ENCODE measurements at regions not wholly inside any gene's neighbourhood (a gene's known extent, or its start where the extent isn't known, plus 50 kb on each side); places are given as distances from the start of the nearest gene placed in this dataset.

DNA sequence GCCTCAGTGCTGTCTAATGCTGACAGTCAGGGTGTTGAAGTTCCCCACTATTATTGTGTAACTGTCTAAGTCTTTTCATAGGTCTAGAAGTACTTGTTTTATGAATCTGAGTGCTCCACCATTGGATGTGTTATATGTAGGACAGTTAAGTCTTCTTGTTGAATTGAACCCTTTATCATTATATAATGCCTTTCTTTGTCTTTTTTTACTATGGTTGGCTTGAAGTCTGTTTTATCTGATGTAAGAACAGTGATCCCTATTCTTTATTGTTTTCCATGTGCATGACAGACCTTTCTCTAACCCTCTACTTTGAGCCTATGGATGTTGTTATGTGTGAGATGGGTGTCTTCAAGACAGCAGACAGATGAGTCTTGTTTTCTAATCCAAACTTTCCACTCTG is 107.8 kb upstream of the C11orf58 start (continued):
- TF ChIP-seq IRF3 (IDR thresholded peaks at IDR 0.05; ENCODE audit: low read depth, low read length) = no peak

DNA sequence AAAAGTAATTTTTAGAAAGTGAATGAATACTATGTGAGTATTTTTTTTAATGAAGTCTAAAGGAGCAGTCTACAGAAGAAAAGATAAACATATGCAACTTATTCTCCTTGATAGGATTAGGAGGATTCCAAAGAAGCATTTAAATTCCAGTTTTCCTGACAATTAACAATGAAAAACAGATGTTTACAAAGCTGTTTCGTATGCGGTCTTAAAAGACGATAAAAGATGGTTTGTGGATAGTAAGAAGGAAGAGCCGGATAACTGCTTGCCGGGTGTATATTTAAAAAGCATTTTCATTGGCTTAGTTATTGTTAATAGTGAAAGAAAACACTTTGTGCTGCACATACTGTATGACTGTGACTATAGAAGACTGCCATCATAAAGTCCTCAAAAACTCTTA is 120.0 kb upstream of the C11orf58 start:
- TF ChIP-seq EP300 (IDR thresholded peaks at IDR 0.05; ENCODE audit: borderline replicate concordance in 1 of 2, low read depth in 1 of 2, low read length in 1 of 2) (no peak), SMC3 (IDR thresholded peaks at IDR 0.05; ENCODE audit: low read depth, low read length) (no peak), IRF3 (IDR thresholded peaks at IDR 0.05; ENCODE audit: low read depth, low read length) (no peak), FOSL2 (IDR thresholded peaks at IDR 0.05; ENCODE audit: borderline replicate concordance, low read depth) (no peak), RAD21 (IDR thresholded peaks at IDR 0.05; ENCODE audit: low read length) (no peak)
- TF ChIP-seq, protein P1, sequence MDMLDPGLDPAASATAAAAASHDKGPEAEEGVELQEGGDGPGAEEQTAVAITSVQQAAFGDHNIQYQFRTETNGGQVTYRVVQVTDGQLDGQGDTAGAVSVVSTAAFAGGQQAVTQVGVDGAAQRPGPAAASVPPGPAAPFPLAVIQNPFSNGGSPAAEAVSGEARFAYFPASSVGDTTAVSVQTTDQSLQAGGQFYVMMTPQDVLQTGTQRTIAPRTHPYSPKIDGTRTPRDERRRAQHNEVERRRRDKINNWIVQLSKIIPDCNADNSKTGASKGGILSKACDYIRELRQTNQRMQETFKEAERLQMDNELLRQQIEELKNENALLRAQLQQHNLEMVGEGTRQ (IDR thresholded peaks at IDR 0.05; ENCODE audit: borderline replicate concordance, low read depth, low read length) = no peak
- TF ChIP-seq, protein P2, sequence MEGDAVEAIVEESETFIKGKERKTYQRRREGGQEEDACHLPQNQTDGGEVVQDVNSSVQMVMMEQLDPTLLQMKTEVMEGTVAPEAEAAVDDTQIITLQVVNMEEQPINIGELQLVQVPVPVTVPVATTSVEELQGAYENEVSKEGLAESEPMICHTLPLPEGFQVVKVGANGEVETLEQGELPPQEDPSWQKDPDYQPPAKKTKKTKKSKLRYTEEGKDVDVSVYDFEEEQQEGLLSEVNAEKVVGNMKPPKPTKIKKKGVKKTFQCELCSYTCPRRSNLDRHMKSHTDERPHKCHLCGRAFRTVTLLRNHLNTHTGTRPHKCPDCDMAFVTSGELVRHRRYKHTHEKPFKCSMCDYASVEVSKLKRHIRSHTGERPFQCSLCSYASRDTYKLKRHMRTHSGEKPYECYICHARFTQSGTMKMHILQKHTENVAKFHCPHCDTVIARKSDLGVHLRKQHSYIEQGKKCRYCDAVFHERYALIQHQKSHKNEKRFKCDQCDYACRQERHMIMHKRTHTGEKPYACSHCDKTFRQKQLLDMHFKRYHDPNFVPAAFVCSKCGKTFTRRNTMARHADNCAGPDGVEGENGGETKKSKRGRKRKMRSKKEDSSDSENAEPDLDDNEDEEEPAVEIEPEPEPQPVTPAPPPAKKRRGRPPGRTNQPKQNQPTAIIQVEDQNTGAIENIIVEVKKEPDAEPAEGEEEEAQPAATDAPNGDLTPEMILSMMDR (IDR thresholded peaks at IDR 0.05) = no peak
- no peaks in the 10 kb centered on the region for H4K20me1 ChIP-seq (ENCODE audit: insufficient read depth)
- no peaks in the 10 kb centered on the region for H3K79me2 ChIP-seq (ENCODE audit: insufficient read depth)
- DNase-seq = no peak
- 71% methylated on average over 5 of the region's 5 CpGs for WGBS (ENCODE audit: low lambda C conversion rate)
- no peak overlapping the region for H3K4me2 ChIP-seq
- H3K27me3 ChIP-seq (ENCODE audit: insufficient read depth) = peaks cover 2% of the 10 kb centered on the region; the same call in 1 of the 2 replicates
- H3K36me3 ChIP-seq (replicated peaks in 1 of 2; ENCODE audit: control insufficient read depth in 1 of 2, insufficient read depth in 2 of 2, low read length in 1 of 2) = no peaks in the 10 kb centered on the region
- H3K9me2 ChIP-seq = no peaks in the 10 kb centered on the region
- POLR2A ChIA-PET = no interaction called here
- H3F3A ChIP-seq (replicated peaks; ENCODE audit: insufficient read depth) = no peaks in the 10 kb centered on the region
- CTCF ChIA-PET = interaction anchor here (1.1 kb wide), 1 partner anchor 10 kb away, joined by 4 read pairs; no protein-coding TSS in a partner anchor
- H3K4me1 ChIP-seq (ENCODE audit: control insufficient read depth in 1 of 2, insufficient read depth in 2 of 2, low read depth in 1 of 2, low read length in 1 of 2) = peaks cover 0 to 6% of the 10 kb centered on the region in 2 experiments; a peak in 1 of 4 replicates
- no peaks in the 10 kb centered on the region for H3K9me3 ChIP-seq
- H2AFZ ChIP-seq (ENCODE audit: low read depth) = no peak overlapping the region
- no peak overlapping the region for H3K4me3 ChIP-seq (ENCODE audit: low read depth in 2 of 2, low read length in 1 of 2)
- no peak overlapping the region for H3K9ac ChIP-seq
- H3K27ac ChIP-seq (ENCODE audit: low read depth in 2 of 2, low read length in 1 of 2) = no peak overlapping the region

DNA sequence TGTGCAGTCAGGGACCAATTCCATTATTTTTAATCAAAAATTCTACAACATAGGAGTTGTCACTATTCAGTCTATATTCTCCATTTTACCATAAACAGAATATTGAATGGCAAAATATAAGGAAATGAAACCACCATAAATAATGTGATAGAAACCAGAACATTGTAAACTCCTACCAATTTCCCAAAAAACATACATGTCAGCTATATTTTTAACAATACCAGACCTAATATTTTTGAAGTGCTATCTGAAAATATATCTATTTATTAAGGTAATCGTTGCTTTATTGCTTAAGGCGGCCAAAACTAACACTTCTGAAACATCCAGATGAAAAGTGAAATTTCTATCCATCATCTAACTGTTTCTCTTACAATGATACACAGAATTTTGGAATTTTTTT is 123.0 kb upstream of the C11orf58 start:
- Histone ChIP-seq H3K27me3 (ENCODE audit: insufficient read depth) (peaks cover 29% of the 10 kb centered on the region; the same call in 1 of the 2 replicates), H3K27ac (ENCODE audit: low read depth in 2 of 2, low read length in 1 of 2) (no peak overlapping the region), H3K9me3 (no peaks in the 10 kb centered on the region), H3K79me2 (ENCODE audit: insufficient read depth) (no peaks in the 10 kb centered on the region), H3K4me3 (ENCODE audit: low read depth in 2 of 2, low read length in 1 of 2) (no peak overlapping the region), H3K4me1 (ENCODE audit: control insufficient read depth in 1 of 2, insufficient read depth in 2 of 2, low read depth in 1 of 2, low read length in 1 of 2) (peaks cover 0 to 21% of the 10 kb centered on the region in 2 experiments; a peak in 2 of 4 replicates), H3K9me2 (no peaks in the 10 kb centered on the region), H2AFZ (ENCODE audit: low read depth) (no peak overlapping the region), H3K36me3 (replicated peaks in 1 of 2; ENCODE audit: control insufficient read depth in 1 of 2, insufficient read depth in 2 of 2, low read length in 1 of 2) (no peaks in the 10 kb centered on the region), H3F3A (replicated peaks; ENCODE audit: insufficient read depth) (no peaks in the 10 kb centered on the region), H3K9ac (no peak overlapping the region), H4K20me1 (ENCODE audit: insufficient read depth) (no peaks in the 10 kb centered on the region), H3K4me2 (no peak overlapping the region)
- ChIA-PET POLR2A (no interaction called here), CTCF (interaction anchor here (0.8 to 4.7 kb wide), 7 partner anchors 10 to 1276 kb away, joined by 3 to 33 read pairs (median 3); no protein-coding TSS in a partner anchor)
- 50% methylated on average over 2 of the region's 2 CpGs for WGBS (ENCODE audit: low lambda C conversion rate)
- no peak for DNase-seq
- TF ChIP-seq FOSL2 (IDR thresholded peaks at IDR 0.05; ENCODE audit: borderline replicate concordance, low read depth) (no peak), MAX (IDR thresholded peaks at IDR 0.05; ENCODE audit: low read depth) (no peak), CHD2 (IDR thresholded peaks at IDR 0.05; ENCODE audit: low read length, partially characterized antibody) (no peak), MXI1 (IDR thresholded peaks at IDR 0.05; ENCODE audit: low read depth, low read length) (no peak), SIN3A (IDR thresholded peaks at IDR 0.05; ENCODE audit: borderline replicate concordance, low read depth, low read length) (no peak), RCOR1 (IDR thresholded peaks at IDR 0.05; ENCODE audit: low read length) (no peak), TEAD4 (IDR thresholded peaks at IDR 0.05; ENCODE audit: borderline replicate concordance, insufficient read depth) (no peak), FOXM1 (IDR thresholded peaks at IDR 0.05; ENCODE audit: low read depth) (no peak), RFX5 (IDR thresholded peaks at IDR 0.05; ENCODE audit: low read length) (no peak), FOXJ3 (CRISPR knock-in tag; IDR thresholded peaks at IDR 0.05) (no peak), EZH2phosphoT487 (IDR thresholded peaks at IDR 0.05; ENCODE audit: borderline replicate concordance, low read depth) (no peak), NRF1 (IDR thresholded peaks at IDR 0.05; ENCODE audit: low read depth, low read length) (no peak)

All from SK-N-SH (cell line).